HG03060 (cell line): ENCODE measurements at regions not wholly inside any gene's neighbourhood (a gene's known extent, or its start where the extent isn't known, plus 50 kb on each side); places are given as distances from the start of the nearest gene placed in this dataset.
"Not testable (repeated sequence)": the region's sequence is repeated elsewhere in the genome, so short reads cannot be mapped to it uniquely, and the experiment has no call there.

Source experiments
- ATAC-seq: cut with Tn5 transposase; IDR thresholded peaks from one replicate; pipeline ENCODE4 v1.9.1; 2021; ENCODE audit warnings: low read depth, moderate number of reproducible peaks; ENCODE audit not compliant: unreplicated experiment

DNA sequence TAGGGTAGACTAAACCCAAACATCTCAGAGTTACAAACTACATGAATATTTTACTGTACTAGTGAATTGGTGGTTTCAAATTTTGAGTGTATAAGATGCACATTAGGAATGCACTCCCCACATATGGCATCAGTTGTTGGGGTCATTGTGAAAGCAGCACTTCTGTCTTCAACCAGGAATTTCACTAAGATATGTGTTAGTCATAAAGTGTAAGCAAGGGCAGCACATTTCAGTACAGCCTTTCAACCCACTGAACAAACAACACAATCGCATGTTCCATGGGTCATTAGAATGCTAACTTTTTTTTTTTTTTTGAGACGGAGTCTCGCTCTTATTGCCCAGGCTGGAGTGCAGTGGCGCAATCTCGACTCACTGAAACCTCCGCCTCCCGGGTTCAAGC, 164.1 kb upstream of the MAP2 start:
- ATAC-seq = no peak

GRCh38 chr2:209260281-209260680, 163.6 kb upstream of the MAP2 start:
- ATAC-seq = no peak

DNA sequence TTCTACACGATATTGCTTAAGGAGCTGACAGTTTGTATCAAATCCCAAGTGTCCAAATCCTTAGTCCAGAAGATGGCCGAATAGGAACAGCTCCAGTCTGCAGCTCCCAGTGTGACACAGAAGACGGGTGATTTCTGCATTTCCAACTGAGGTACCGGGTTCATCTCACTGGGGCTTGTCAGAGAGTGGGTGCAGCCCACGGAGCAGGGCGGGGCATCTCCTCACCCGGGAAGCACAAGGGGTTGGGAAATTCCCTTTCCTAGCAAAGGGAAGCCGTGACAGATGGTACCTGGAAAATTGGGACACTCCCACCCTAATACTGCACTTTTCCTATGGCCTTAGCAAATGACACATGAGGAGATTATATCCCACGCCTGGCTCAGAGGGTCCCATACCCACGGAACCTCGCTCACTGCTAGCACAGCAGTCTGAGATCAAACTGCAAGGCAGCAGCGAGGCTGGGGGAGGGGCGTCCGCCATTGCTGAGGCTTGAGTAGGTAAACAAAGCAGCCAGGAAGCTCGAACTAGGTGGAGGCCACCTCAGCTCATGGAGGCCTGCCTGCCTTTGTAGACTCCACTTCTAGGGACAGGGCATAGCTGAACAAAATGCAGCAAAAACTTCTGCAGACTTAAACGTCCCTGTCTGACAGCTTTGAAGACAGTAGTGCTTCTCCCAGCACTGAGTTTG, 162.3 kb upstream of the MAP2 start:
- ATAC-seq = not testable (repeated sequence)

- no peak for ATAC-seq
These were observed 154.8 kb upstream of the MAP2 start for GRCh38 chr2:209269024-209269423.

DNA sequence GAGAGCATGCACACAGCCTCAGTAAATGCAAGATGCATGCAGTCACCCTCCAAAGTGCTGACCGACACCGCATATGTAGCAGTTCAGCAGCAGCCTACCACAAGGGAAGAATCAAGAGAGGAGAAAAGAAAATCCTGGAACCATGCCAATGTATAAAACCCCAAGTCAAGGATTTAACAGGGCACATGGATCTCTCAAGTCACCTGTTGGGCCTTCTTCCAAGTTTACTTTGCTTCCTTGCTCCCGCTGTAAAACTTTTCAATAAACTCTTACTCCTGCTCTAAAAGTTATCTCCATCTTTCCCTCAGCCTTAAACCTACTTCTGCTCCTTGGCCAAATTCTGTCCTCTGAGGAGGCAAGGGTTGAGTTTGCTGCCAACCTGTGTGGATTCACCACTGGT, 147.8 kb upstream of the MAP2 start:
- no peak for ATAC-seq

GRCh38 chr2:209277444-209277843, 146.4 kb upstream of the MAP2 start:
- ATAC-seq = no peak

GRCh38 chr2:209298601-209299000, 125.2 kb upstream of the MAP2 start:
- ATAC-seq = no peak

GRCh38 chr2:209299478-209299877, 124.4 kb upstream of the MAP2 start:
- ATAC-seq = not testable (repeated sequence)

DNA sequence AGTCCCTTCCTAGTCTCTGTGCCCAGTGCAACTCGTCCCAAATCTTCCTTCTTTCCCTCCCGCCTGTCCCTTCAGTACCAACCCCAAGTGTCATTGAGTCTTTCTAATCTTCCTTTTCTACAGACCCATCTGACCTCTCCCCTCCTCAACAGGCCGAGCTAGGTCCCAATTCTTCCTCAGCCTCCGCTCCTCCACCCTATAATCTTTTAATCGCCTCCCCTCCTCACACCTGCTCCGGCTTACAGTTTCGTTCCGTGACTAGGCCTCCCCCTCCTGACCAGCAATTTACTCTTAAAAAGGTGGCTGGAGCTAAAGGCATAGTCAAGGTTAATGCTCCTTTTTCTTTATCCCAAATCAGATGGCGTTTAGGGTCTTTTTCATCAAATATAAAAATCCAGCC, 123.1 kb upstream of the MAP2 start:
- ATAC-seq = not testable (repeated sequence)

GRCh38 chr2:209305026-209305425, 118.8 kb upstream of the MAP2 start:
- ATAC-seq = no peak

DNA sequence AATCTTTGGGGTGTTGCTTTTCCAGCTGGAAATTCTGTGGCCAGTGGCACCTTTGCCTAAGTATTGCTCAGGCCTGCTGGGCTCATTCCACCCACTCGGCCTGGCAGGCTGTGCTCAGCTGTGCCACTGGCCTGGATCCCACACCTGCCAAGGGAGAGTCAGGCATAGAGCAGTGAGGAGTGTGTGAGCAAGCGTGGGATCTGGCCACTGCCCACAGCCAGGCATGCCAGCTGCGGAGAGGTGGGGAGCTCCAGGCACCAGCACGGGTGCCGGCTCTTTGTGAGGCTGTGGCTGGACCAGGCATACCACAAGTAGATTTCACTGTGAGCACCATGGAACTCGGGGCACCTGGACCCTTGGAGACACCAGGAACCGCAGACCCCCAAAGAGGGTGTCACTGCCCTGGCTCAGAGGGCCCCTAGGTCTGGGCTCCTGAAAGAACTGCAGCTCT, 118.1 kb upstream of the MAP2 start:
- ATAC-seq = no peak

DNA sequence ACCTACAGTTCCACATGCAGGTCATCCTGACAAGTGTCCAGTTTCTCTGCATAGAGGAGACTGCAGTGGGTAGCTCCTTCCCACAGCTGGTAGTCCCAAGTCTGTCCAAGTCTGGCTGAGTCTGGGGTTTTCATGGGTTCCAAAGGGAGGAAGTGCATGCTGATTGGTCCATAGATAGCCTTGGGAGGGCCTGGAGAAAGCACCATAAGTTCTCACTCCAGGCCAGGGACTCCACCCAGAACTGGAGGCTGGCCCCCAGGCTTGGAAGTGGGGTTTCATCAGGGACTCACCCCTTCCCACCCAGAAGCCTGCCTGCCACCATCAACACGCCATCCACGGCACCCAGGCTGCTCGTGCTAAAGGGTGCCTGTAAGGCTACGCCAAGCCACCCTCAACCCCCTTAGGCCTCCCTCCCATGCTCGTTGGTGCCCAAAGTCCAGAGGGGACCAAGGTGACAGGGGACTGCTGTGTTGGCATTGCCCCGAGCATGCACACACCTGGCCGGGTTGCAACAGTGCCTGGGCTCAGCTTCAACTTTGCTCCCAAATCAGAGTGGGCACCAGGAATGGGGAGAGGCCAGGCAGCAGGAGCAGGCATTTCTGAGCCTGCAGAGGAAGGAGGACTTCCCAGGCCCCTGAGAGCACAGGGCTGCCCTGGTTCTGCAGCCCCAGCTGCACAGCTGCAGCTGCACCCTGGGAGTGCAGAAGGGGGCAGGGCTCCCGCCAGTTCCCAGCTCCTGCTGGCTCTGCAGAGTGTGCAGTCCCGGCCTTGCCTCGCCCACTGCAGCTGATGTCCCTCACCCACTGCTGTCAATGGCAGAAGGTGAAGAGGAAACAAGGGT, 116.5 kb upstream of the MAP2 start:
- no peak for ATAC-seq

GRCh38 chr2:209308415-209308814, 115.4 kb upstream of the MAP2 start:
- no peak for ATAC-seq

DNA sequence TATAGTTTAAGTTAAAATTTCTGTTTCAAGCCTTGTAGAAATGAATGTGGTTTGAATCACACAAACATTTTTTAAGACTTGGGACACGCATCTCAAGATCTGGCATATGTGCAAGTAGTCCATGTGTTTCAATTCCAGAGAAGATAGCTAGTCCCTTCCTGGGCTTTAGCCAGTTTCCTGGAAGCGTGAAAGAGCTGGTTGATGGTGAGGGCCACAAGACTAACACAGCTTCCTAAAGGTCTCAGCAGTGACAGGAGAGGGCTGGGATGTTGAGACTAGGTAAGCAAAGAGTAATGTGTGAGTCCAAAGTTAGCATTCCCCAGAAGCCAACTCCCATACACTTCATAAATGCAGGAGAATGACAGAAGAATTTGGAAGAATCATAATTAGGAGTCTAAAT, 111.9 kb upstream of the MAP2 start:
- no peak for ATAC-seq

DNA sequence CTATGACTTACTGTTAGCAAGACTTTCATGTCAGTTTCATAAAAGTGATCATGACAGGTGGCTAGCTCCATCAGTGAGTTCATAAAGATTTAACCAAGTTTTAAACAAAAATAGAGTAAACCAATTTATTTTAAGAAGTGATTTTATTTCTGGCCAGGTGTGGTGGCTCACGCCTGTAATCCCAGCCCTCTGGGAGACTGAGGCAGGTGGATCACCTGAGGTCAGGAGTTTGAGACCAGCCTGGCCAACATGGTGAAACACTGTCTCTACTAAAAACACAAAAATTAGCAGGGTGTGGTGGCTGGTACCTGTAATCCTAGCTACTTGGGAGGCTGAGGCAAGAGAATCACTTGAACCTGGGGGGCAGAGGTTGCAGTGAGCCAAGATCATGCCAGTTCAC, 111.4 kb upstream of the MAP2 start:
- ATAC-seq = not testable (repeated sequence)

DNA sequence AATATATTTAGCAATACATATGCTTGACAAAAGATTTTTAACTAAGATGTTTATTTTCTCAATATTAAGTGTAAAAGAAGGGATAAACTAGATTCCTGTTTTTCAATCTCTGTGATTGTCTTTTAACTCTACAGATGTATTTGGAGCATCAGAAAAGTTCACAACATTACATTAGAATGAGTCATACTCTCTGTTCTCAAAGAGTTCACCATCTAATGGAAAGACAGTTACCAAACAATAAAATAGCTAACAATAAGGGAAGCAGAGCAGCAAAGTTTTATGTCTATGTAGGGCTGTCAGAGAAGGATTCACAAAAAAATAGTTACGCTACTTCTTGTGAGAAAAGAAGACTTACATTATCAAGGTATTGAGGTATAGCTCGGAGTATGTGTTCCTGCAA, 109.2 kb upstream of the MAP2 start:
- ATAC-seq = no peak

- ATAC-seq = no peak
These were observed 107.7 kb upstream of the MAP2 start for GRCh38 chr2:209316141-209316540.

DNA sequence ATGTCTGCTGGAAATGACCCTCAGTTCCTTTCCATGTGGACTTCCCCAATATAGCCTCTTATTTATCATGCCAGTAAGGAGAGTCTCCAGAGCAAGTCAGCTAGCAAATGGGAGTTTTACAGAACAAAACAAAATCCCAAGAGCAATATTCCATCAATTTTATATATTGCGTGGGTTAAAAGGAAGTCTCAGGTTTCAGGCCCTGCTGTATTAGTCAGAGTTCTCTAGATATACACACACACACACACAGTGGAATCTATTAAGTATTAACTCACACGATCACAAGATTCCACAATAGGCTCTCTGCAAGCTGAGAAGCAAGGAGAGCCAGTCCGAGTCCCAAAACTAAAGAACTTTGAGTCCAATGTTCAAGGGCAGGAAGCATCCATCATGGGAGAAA, 102.8 kb upstream of the MAP2 start:
- no peak for ATAC-seq

GRCh38 chr2:209321581-209321980, 102.3 kb upstream of the MAP2 start:
- ATAC-seq = no peak

DNA sequence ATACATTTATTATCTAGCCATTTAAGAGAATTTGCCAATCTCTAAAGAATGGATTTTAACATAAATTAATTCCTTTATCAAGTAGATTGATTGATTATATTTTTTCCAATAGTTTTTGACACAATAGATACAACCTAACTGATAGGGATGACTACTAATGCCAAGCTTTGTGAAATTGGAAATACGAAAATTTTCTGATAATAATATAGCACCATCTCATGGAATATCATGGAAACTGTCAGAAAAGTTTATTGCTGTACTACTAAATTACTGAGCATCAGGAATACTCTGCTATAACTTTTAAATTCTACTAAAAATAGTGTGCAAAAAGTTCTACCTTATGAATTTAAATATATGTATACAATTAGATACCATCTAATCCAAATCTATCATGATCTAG, 101.8 kb upstream of the MAP2 start:
- no peak for ATAC-seq

DNA sequence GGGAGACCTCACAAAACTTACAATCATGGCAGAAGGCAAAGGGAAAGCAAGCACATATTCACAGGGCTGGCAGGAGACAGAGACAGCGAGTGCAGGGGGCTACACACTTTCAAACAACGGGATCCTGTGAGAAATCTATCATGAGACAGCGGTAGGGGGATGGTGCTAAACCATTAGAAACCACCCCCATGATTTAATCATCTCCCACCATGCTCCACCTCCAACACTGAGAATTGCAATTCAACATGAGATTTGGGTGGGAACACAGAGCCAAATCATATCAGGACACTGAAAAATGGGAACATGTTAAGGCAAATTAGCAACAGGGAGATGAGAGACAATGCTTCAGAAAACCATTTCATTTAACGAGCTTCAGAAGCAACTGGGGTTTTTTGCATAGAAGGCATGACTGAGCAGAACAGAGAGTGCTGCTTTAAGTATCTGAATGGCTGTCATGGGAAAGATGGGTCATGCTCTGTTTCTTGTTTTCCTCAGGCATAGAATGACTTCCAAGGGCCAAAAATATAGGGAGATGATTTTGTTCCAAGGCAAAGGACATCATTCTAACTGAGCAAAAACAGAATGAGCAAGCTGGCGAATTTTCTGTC, 100.8 kb upstream of the MAP2 start:
- no peak for ATAC-seq

- no peak for ATAC-seq
These were observed 100.1 kb upstream of the MAP2 start for GRCh38 chr2:209323738-209324137.
